Suprapubic skin (tissue), 4 donors: ENCODE measurements at regions not wholly inside any gene's neighbourhood (a gene's known extent, or its start where the extent isn't known, plus 50 kb on each side); places are given as distances from the start of the nearest gene placed in this dataset.

ENCODE experiments used
- DNase-seq, 2 donors: peaks; one replicate each; pipeline ENCODE4 v3.0.0-alpha.2; 2019; ENCODE audit warnings: low spot score in 2 of 2
- H3K27ac ChIP-seq: fragments of 200-600 bp; sonication (generic); one replicate; pipeline ENCODE4 v1.5.1; 2019
- H3K27me3 ChIP-seq: fragments of 200-600 bp; sonication (generic); one replicate; pipeline ENCODE4 v1.5.1; 2019
- H3K36me3 ChIP-seq: fragments of 200-600 bp; sonication (generic); one replicate; pipeline ENCODE4 v1.5.1; 2019
- H3K4me1 ChIP-seq: fragments of 200-600 bp; sonication (generic); one replicate; pipeline ENCODE4 v1.5.1; 2019
- H3K4me3 ChIP-seq: fragments of 200-600 bp; sonication (generic); one replicate; pipeline ENCODE4 v1.5.1; 2019; ENCODE audit warnings: mild to moderate bottlenecking
- H3K9me3 ChIP-seq: fragments of 200-600 bp; sonication (generic); one replicate; pipeline ENCODE4 v1.5.1; 2019
- CTCF ChIP-seq, 2 donors: fragments of 200-600 bp in 1 of 2; fragments of 450-650 bp in 1 of 2; sonication (generic) in 1 of 2; IDR thresholded peaks; one replicate each; pipeline ENCODE4 v1.5.1; 2016 to 2019; ENCODE audit warnings: antibody characterized with exemption in 2 of 2, mild to moderate bottlenecking in 1 of 2, moderate library complexity in 1 of 2
- EP300 ChIP-seq: sonication (generic); formaldehyde crosslinking; IDR thresholded peaks from one replicate; pipeline ENCODE4 v1.6.1; 2017; ENCODE audit warnings: antibody characterized with exemption
- POLR2A ChIP-seq, 2 donors: fragments of 450-650 bp; IDR thresholded peaks; one replicate each; pipeline ENCODE4 v1.6.1; 2017; ENCODE audit warnings: antibody characterized with exemption in 2 of 2, mild to moderate bottlenecking in 2 of 2, moderate library complexity in 2 of 2
- POLR2AphosphoS5 ChIP-seq, 3 donors: sonication (generic); formaldehyde crosslinking; IDR thresholded peaks; one replicate each; pipeline ENCODE4 v1.6.1; 2017; ENCODE audit warnings: antibody characterized with exemption in 3 of 3
- WGBS: methylation state at CpG from one replicate; pipeline ENCODE4 v1.1.5; 2018; 5-methylcytosine and 5-hydroxymethylcytosine counted together

DNA sequence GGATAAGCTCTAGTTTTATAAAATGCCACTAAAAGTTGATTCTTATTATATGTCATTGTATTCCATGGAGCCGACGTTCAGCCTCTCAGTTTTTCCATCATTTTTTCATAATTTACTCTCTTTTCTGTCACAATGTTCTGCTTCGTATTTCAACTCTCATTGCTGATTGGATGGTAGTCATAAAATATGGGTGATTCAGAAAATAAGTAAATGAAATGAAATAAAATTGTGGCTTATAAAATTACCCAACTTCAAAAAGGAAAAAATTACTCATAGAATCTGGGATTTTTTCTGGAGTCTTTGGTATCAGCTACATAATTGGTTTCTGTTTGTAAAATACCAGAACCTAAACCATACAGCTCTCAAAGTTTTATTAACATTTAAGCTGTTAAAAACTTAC is 139.7 kb upstream of the ITGA4 start:
- no peak overlapping the region for H3K4me3 ChIP-seq
- no peaks in the 10 kb centered on the region for H3K27me3 ChIP-seq
- no peak for DNase-seq
- H3K4me1 ChIP-seq, result no peaks in the 10 kb centered on the region
- H3K9me3 ChIP-seq, result no peaks in the 10 kb centered on the region
- TF ChIP-seq CTCF (IDR thresholded peaks at IDR 0.05) (no peak), EP300 (no peak), POLR2A (IDR thresholded peaks at IDR 0.05) (no peak), POLR2AphosphoS5 (IDR thresholded peaks at IDR 0.05) (no peak)
- no peaks in the 10 kb centered on the region for H3K36me3 ChIP-seq
- H3K27ac ChIP-seq, result no peak overlapping the region
- WGBS, result 66% methylated on average over 3 of the region's 3 CpGs

- Histone ChIP-seq H3K9me3 (no peaks in the 10 kb centered on the region), H3K4me3 (no peak overlapping the region), H3K27ac (no peak overlapping the region), H3K27me3 (no peaks in the 10 kb centered on the region), H3K4me1 (no peaks in the 10 kb centered on the region), H3K36me3 (no peaks in the 10 kb centered on the region)
- 91% methylated on average over 3 of the region's 3 CpGs for WGBS
- no peak for TF ChIP-seq POLR2AphosphoS5 (IDR thresholded peaks at IDR 0.05)
- no peak for DNase-seq
Measured at GRCh38 chr2:181318504-181319280, 138.5 kb upstream of the ITGA4 start.

- H3K4me3 ChIP-seq, result no peak overlapping the region
- DNase-seq, result no peak
- no peak for TF ChIP-seq POLR2AphosphoS5 (IDR thresholded peaks at IDR 0.05)
- no peak for TF ChIP-seq POLR2A (IDR thresholded peaks at IDR 0.05)
- no peaks in the 10 kb centered on the region for H3K36me3 ChIP-seq
- H3K4me1 ChIP-seq, result no peaks in the 10 kb centered on the region
- no peak overlapping the region for H3K27ac ChIP-seq
- H3K9me3 ChIP-seq, result no peaks in the 10 kb centered on the region
- H3K27me3 ChIP-seq, result no peaks in the 10 kb centered on the region
Measured at GRCh38 chr2:181319286-181319685, 137.9 kb upstream of the ITGA4 start.

- 91% methylated on average over 2 of the region's 2 CpGs for WGBS
- no peaks in the 10 kb centered on the region for H3K27me3 ChIP-seq
- H3K9me3 ChIP-seq, result no peaks in the 10 kb centered on the region
- H3K27ac ChIP-seq, result no peak overlapping the region
- no peak for DNase-seq
- H3K36me3 ChIP-seq, result no peaks in the 10 kb centered on the region
- no peak for TF ChIP-seq EP300
- TF ChIP-seq CTCF (IDR thresholded peaks at IDR 0.05), result no peak
- TF ChIP-seq POLR2A (IDR thresholded peaks at IDR 0.05), result no peak
- TF ChIP-seq POLR2AphosphoS5 (IDR thresholded peaks at IDR 0.05), result no peak
- H3K4me1 ChIP-seq, result no peaks in the 10 kb centered on the region
- H3K4me3 ChIP-seq, result no peak overlapping the region
Measured at GRCh38 chr2:181320638-181321037, 136.5 kb upstream of the ITGA4 start.

- no peaks in the 10 kb centered on the region for H3K4me1 ChIP-seq
- no peaks in the 10 kb centered on the region for H3K36me3 ChIP-seq
- no peak overlapping the region for H3K27ac ChIP-seq
Measured at GRCh38 chr2:181324912-181325311, 132.3 kb upstream of the ITGA4 start.

GRCh38 chr2:181326661-181327060 is 130.5 kb upstream of the ITGA4 start:
- Histone ChIP-seq H3K9me3 (no peaks in the 10 kb centered on the region), H3K27me3 (no peaks in the 10 kb centered on the region), H3K4me1 (no peaks in the 10 kb centered on the region), H3K4me3 (no peak overlapping the region), H3K27ac (no peak overlapping the region), H3K36me3 (no peaks in the 10 kb centered on the region)
- DNase-seq, result no peak
- no peak for TF ChIP-seq POLR2AphosphoS5 (IDR thresholded peaks at IDR 0.05)
- TF ChIP-seq EP300, result no peak
- TF ChIP-seq CTCF (IDR thresholded peaks at IDR 0.05), result no peak
- no peak for TF ChIP-seq POLR2A (IDR thresholded peaks at IDR 0.05)
- WGBS, result 69% methylated on average over 2 of the region's 2 CpGs

More at GRCh38 chr2:181324912-181325311, 132.3 kb upstream of the ITGA4 start:
- no peak for DNase-seq
- no peak overlapping the region for H3K4me3 ChIP-seq
- H3K9me3 ChIP-seq, result no peaks in the 10 kb centered on the region
- H3K27me3 ChIP-seq, result no peaks in the 10 kb centered on the region
- TF ChIP-seq EP300 (no peak), CTCF (IDR thresholded peaks at IDR 0.05) (no peak), POLR2A (IDR thresholded peaks at IDR 0.05) (no peak), POLR2AphosphoS5 (IDR thresholded peaks at IDR 0.05) (no peak)
